ENCODE measurements at regions not wholly inside any gene's neighbourhood (a gene's known extent, or its start where the extent isn't known, plus 50 kb on each side); places are given as distances from the start of the nearest gene placed in this dataset.

DNA sequence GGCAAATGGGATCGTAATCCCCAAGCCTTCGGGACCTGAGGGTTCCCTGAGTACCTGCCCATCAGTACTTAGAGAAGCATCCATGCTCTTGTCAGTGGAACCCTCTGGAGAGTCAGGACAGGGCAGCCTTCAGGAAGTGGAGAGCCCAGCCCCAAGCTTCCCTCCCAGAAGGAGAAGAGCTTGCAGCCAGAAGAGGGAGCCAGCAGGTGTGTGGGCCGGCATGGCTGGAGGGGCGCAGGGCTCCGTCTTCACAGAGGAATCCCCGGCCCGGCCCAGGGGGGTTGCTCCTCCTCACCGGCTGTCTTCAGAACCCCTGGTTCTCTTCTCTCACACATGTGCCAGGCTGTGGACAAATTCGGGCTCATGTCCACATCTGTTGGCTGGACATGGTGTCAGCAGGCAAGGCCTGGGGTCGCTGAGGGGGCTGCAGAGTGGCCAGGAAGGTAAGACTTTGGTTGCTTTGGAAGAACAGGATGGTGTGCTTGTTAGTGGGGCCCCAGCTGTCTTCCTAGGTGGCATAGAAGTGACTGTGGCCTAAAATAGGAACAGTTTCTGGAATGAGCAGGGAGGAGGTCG lies 58.9 kb upstream of the RXRA start:
- no TSS peak for BruUV-seq (replicated peaks)
- Histone ChIP-seq H3K9me3 (replicated peaks; ENCODE audit: control insufficient read depth, insufficient read depth, low read depth, low read length) (no peaks in the 10 kb centered on the region), H3K36me3 (ENCODE audit: control insufficient read depth, insufficient read depth, low read length) (no peaks in the 10 kb centered on the region), H3K79me2 (ENCODE audit: control insufficient read depth, insufficient read depth, low read length) (no peaks in the 10 kb centered on the region), H3K4me3 (no peak overlapping the region), H2AFZ (ENCODE audit: low read depth, low read length) (no peak overlapping the region), H3K4me1 (replicated peaks in 1 of 2; ENCODE audit: control insufficient read depth in 2 of 2, insufficient read depth in 2 of 2, low read length in 2 of 2) (peaks cover 0 to 3% of the 10 kb centered on the region in 2 experiments; a peak in 1 of 5 replicates), H3K27ac (ENCODE audit: extremely low read depth, low read depth, low read length) (no peak overlapping the region), H3K9ac (ENCODE audit: insufficient read depth in 1 of 2, low read depth in 2 of 2, low read length in 2 of 2) (no peak overlapping the region), H4K20me1 (replicated peaks; ENCODE audit: control insufficient read depth, insufficient read depth, low read length) (peaks cover 8% of the 10 kb centered on the region; the same call in 1 of the 2 replicates), H3K9me1 (ENCODE audit: control insufficient read depth, insufficient read depth, low read length) (no peaks in the 10 kb centered on the region), H3K4me2 (ENCODE audit: insufficient read depth, low read length) (no peak overlapping the region), H3K27me3 (ENCODE audit: control insufficient read depth in 2 of 2, insufficient read depth in 2 of 2, low read length in 2 of 2) (peaks cover 38 to 76% of the 10 kb centered on the region in 2 experiments)
- 2% methylated on average over 8 of the region's 11 CpGs for WGBS (ENCODE audit: insufficient coverage, low coverage, missing lambda C conversion rate)
- in situ Hi-C loops (cut with MboI): no loop called here
- no peak for FAIRE-seq
- ChIA-PET CTCF (ENCODE audit: low intra/inter-chr PET ratio) (no interaction called here), POLR2A (no interaction called here)
- intact Hi-C loops (cut with micrococcal nuclease): no loop called here
- peak; percentile 59; the same call in 1 of the 3 replicates for ATAC-seq
- no peak for TF ChIP-seq FOXA1 (IDR thresholded peaks at IDR 0.05; ENCODE audit: borderline replicate concordance)
- peak in 1 of 3 experiments; percentile 16; a peak in 2 of 6 replicates for TF ChIP-seq CTCF (IDR thresholded peaks at IDR 0.05 in 2 of 3, conservative IDR thresholded peaks at IDR 0.05 in 1 of 3; ENCODE audit: insufficient read depth in 2 of 3, low read depth in 1 of 3, low read length in 3 of 3)
- no peak for DNase-seq (ENCODE audit: extremely low read depth in 1 of 4, low spot score in 3 of 4)
